NCI-H1930 (cell line): ENCODE measurements at regions not wholly inside any gene's neighbourhood (a gene's known extent, or its start where the extent isn't known, plus 50 kb on each side); places are given as distances from the start of the nearest gene placed in this dataset.

ENCODE experiments used
- DNase-seq, 2 experiments: peaks; one replicate each; lab custom pipeline; 2025; lab: John Stamatoyannopoulos, UW

DNA sequence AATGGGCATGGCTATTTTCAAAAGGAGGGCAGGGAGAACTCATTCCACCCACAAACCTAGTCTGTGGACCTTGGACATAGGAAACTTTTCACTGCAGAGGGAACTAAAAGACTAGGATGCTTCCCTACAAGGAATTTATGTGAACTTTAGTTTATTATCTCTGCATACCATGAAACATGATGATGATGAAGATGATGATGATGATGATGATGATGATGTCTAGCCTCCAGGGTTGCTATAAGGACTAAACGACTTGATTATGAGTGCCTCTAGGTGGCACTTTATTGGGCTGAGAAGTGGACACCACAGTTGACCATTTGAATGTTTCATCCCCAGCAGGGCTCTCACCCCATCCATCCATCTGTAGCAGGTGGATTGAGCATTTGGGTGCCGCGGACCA lies 260.0 kb upstream of the TCF4 start:
- no peak for DNase-seq

DNA sequence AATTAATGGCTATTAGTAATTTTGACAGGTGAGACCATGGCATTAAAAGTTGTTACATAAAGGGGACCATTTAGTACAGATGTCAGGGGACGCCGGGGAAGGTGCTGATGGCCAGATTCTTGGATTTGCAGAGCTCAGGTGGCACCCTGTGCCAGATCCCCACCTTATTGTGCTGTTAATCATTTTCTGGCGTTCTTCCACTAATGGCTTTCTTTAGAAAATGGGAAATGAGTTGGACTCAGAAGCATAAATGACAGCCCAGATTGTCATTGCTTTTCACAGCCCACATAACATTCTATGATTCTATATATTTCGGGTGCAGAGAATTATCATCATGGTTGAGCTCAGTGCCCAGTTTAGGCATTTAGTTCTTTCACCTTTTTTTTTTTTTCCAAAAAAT lies 257.2 kb upstream of the TCF4 start:
- no peak for DNase-seq

- DNase-seq, result no peak
Measured at GRCh38 chr18:55844382-55844781, 256.4 kb upstream of the TCF4 start.

- DNase-seq, result no peak
Measured at GRCh38 chr18:55841314-55841713, 253.3 kb upstream of the TCF4 start.

- DNase-seq, result no peak
Measured at GRCh38 chr18:55840601-55841170, 252.7 kb upstream of the TCF4 start.

DNA sequence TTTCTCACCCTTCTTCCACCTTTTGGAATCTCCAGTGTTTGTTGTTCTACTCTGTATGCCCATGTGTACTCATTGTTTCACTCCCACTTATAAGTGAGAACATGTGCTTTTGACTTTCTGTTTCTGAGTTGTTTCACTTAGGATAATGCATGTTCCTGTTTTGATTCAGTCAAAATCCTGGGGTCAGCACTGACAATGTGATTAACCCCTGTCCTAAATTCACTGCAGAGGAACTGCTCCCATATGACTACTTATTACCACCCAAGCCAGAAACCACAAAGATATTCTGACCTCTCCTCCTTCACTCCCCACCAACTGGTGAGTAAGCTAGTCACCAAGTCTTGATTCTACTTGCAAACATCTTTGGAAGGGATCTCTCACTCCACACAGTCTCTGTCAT lies 251.4 kb upstream of the TCF4 start:
- no peak for DNase-seq

GRCh38 chr18:55838841-55839240 lies 250.8 kb upstream of the TCF4 start:
- no peak for DNase-seq

DNA sequence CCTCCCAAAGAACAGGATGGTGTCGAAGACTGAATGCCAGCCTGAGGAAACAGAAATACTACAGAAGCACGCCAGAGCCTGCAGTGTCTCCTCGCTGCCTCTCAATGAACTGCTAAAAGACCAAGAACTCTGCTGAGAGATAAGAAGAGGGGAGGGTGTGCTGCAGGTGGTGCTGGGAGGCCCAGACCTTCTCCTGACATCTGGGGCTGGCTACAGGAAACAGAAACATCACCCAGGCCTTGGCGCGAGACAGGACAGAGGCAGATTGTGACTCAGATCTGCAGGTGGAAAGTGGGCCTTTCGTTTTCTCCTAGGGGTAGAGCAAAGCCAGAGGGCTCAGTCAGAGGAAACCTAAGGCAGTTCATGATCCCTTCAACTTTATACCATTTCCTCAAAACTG lies 250.3 kb upstream of the TCF4 start:
- no peak for DNase-seq

GRCh38 chr18:55833543-55833942 lies 245.6 kb upstream of the TCF4 start:
- no peak for DNase-seq

DNA sequence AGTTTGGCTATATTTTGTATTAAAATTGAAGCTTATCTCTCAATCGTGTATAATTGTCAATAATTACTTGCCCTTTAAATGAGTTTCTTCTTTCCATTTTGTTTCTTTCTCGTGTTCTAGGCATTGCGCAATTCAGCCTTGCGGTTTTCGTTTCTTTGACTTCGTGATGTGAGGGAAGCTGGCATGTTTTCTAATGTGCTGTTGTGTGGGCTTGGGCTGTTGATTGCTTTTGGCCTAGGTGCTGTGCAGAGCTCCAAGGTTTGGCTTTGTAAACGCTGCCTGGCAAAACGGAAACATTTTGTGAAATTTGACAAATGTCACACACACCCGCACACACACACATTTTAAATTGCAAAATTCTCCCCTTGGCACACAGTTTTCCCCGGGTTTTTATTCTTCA lies 242.6 kb upstream of the TCF4 start:
- no peak for DNase-seq

GRCh38 chr18:55821219-55821618 lies 233.2 kb upstream of the TCF4 start:
- no peak for DNase-seq

DNA sequence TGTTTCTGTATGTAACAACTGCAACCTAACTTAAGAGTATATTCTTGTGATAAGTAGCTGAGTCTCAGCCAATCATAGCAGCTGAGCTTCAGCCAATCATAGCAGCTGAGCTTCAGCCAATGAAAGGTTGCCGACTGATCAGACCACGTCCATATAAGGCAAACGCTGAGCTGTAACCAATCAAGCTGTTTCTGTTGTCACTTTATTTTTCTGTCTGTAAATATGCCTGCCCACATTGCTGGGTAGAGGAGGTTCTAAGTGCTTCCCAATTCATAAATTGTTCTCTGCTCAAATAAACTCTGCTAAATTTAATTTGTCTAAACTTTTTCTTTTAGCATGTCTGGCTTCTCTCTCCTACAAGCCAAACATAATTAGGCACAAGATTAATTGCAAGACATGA lies 231.5 kb upstream of the TCF4 start:
- no peak for DNase-seq

DNA sequence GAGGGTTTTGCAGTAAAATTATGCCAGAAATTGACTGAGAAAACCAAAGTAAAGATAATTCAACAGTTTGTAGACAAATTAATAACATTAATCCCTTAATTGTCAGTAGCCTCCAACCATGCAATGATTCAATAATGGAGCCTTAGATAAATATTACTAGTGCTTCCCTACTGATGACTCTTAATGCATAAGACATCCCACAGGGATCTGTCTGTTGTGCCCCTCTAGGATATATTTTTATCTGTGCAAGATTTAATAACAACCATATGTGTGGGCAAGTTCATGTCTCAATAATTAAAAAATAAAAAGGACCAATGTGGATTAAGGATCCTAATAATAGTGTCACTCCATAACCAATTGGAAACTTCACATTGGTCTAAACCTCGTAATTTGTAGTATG lies 230.3 kb upstream of the TCF4 start:
- DNase-seq, result no peak

DNA sequence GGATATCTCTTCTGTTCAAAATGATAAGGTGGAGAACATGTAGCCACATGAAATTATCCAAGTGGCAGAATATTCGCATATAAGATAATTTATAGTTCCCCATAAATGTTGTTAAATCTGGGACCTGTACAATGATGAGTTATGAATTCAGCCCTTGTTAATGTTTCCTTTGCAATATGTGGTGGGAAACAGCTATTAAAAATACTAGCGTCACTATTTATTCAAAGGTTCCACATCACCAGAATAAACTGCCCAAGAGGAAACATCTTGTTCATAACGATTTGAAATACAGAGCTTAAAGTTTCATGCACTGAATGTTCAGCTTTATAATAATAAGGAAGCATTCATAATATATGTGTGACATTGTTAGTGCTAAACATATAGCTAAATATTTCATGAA lies 223.9 kb upstream of the TCF4 start:
- DNase-seq, result no peak

DNA sequence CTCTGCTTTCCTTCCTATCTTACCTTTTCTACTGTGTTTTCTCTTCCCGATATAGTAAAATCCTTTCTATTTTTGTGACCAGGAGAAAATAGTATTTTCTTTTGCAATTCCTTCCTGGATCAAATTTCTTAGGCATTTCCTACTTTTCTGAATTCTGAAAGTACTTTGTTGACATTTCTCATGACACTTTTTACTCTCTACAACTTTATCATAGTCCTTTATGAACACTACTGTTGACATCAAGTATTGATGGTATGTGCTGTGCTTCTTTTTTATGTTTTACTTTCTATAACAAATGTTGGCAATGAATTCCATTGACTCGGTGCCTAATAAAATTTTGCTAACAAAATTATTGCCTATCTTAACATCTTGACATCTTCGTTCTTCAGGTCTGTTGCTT lies 217.7 kb upstream of the TCF4 start:
- DNase-seq, result no peak

- no peak for DNase-seq
Measured at GRCh38 chr18:55795101-55795669, 207.2 kb upstream of the TCF4 start.

- no peak for DNase-seq
Measured at GRCh38 chr18:55794288-55795052, 206.5 kb upstream of the TCF4 start.

GRCh38 chr18:55790296-55790695 lies 202.3 kb upstream of the TCF4 start:
- DNase-seq, result no peak

DNA sequence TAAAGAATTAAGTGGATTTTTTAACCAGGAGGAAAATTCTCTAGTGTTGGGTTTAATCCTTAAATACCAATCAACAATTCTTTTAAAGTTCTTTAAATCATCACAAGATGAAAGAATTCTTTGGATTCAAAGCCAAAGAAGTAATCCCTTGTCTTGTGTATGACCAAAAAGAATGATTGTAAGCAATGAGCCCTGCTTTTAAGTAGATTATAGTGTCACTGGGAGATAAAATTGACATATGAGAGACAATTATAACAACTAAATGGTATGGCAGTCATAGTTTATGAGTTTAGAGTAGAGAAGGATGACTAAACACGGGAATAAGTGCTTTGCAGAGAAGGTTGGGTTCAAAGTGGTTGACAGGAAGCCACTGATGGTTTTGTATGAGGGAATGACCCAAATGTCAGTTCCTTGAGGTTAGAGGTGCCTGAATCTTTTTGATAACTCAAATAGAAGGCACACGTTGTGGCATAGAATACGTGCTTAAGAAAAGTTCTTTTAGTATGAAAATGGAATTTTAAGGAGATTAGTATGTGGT lies 199.6 kb upstream of the TCF4 start:
- no peak for DNase-seq

DNA sequence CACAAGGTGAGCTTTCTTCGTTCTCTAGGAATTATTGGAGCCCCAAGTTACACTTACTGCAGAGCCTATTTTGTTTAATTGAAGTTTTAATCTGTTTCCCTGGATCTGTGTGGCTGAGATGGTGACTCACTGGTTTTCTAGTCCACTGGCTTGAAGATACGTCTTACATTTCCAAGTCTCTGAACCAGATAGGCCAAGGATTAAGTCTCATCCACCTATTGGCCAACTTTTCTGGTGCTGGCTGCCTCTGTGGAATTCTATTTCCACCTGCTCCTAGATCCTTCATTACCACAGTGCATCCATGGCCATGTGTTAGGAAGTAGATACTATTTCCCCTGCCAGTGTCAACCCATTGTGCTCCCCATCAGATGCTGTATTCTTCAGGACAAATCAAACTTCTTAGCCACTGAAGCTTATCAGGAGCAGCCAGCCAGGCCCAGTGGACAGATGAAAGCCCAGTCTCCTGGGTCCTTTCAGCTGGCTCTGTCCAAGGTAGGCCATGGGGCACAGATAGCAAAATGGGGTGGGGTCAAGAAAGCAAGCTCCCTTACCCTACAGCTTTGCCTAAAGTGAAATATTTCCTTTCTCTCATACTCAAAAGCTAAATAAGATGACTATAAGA lies 198.8 kb upstream of the TCF4 start:
- no peak for DNase-seq

- no peak for DNase-seq
Measured at GRCh38 chr18:55783921-55784320, 195.9 kb upstream of the TCF4 start.

- DNase-seq, result peak; percentile 46 to 48
Measured at GRCh38 chr18:55781481-55781957, 193.5 kb upstream of the TCF4 start.

DNA sequence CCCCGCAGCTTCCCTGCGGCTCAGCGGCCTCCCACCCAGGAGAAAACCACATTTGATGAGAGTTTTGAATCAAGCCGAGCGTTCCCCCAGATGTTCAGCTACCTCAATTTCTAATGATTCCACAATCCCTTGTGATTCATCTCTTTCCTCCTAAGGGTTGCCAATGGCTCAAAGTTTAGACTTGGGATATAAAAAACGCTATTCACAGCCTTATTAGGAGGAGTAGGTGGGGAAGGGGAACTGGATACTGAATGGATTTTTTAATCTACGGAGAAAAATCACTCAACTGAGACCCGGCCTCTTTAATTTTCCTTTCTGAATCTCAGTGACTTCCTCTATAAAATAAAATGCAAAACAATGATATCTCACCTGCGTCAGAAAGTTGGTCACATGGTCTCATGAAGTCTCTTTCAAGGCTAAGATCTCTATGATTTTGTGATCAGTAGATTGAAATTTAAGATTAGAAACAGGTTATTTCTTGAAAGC lies 192.6 kb upstream of the TCF4 start:
- DNase-seq, result no peak
